HEK293 (cell line): ENCODE measurements at regions not wholly inside any gene's neighbourhood (a gene's known extent, or its start where the extent isn't known, plus 50 kb on each side); places are given as distances from the start of the nearest gene placed in this dataset.

Source experiments
- CTCF ChIP-seq: fragments of 450-650 bp; formaldehyde crosslinking; IDR thresholded peaks from 2 replicates; pipeline ENCODE4 v1.5.1; 2016; ENCODE audit warnings: missing biosample characterization, missing genetic modification characterization
- ELK4 ChIP-seq: IDR thresholded peaks from 2 replicates; pipeline ENCODE4 v1.6.1; 2011; ENCODE audit warnings: mild to moderate bottlenecking, low read depth, low read length, borderline replicate concordance
- REPIN1 ChIP-seq: fragments of 450-650 bp; formaldehyde crosslinking; IDR thresholded peaks from 2 replicates; pipeline ENCODE4 v1.5.1; 2017; ENCODE audit warnings: missing biosample characterization, missing genetic modification characterization, low read depth
- ZNF148 ChIP-seq: fragments of 450-650 bp; formaldehyde crosslinking; IDR thresholded peaks from 2 replicates; pipeline ENCODE4 v1.5.0; 2017; ENCODE audit warnings: missing biosample characterization, missing genetic modification characterization, borderline replicate concordance
- ZNF169 ChIP-seq: fragments of 450-650 bp; formaldehyde crosslinking; IDR thresholded peaks from 2 replicates; pipeline ENCODE4 v1.5.1; 2016; ENCODE audit warnings: missing biosample characterization, missing genetic modification characterization
- ZNF629 ChIP-seq: fragments of 450-650 bp; formaldehyde crosslinking; IDR thresholded peaks from 2 replicates; pipeline ENCODE4 v1.5.1; 2017; ENCODE audit warnings: missing biosample characterization, missing genetic modification characterization
- ZNF777 ChIP-seq: fragments of 450-650 bp; formaldehyde crosslinking; IDR thresholded peaks from 2 replicates; pipeline ENCODE4 v1.5.1; 2017; ENCODE audit warnings: missing biosample characterization, missing genetic modification characterization, borderline replicate concordance
- ZNF830 ChIP-seq: fragments of 450-650 bp; IDR thresholded peaks from 2 replicates; pipeline ENCODE4 v1.5.0; 2018; ENCODE audit warnings: missing biosample characterization, missing genetic modification characterization, low read depth, mild to moderate bottlenecking, moderate library complexity
- ZXDB ChIP-seq: fragments of 450-650 bp; formaldehyde crosslinking; IDR thresholded peaks from 2 replicates; pipeline ENCODE4 v1.5.1; 2016; ENCODE audit warnings: missing biosample characterization, missing genetic modification characterization

- TF ChIP-seq REPIN1 (tag by site-specific recombination) (no peak), CTCF (tag by site-specific recombination) (no peak), ZNF777 (tag by site-specific recombination) (no peak), ZNF629 (tag by site-specific recombination) (no peak), ZXDB (no peak), ZNF169 (no peak), ELK4 (no peak), ZNF830 (tag by site-specific recombination) (no peak), ZNF148 (no peak)
Observed at GRCh38 chr11:25943777-25944661, 387.9 kb upstream of the ANO3 start.
